GM18517 (cell line): ENCODE measurements at regions not wholly inside any gene's neighbourhood (a gene's known extent, or its start where the extent isn't known, plus 50 kb on each side); places are given as distances from the start of the nearest gene placed in this dataset.
"Not testable (repeated sequence)": the region's sequence is repeated elsewhere in the genome, so short reads cannot be mapped to it uniquely, and the experiment has no call there.

Source experiments
- ATAC-seq: cut with Tn5 transposase; IDR thresholded peaks from one replicate; pipeline ENCODE4 v1.9.1; 2021; ENCODE audit warnings: mild to moderate bottlenecking, moderate library complexity; ENCODE audit not compliant: unreplicated experiment

- ATAC-seq = no peak
These were observed 1105.0 kb downstream of the BRD1 start for GRCh38 chr22:48722661-48723060.

DNA sequence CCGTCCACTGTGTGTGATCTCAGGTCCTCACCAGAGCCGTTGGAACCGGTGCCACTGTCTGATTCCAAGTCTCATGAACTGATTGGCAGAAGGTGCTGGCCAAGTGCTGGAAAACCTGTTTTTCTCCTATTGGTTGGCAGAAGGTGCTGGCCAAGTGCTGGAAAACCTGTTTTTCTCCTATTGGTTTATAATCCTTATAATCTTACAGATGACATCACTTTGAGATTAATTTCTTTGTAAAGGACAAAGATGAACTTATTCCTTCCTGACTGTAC, 1106.3 kb downstream of the BRD1 start:
- no peak for ATAC-seq

- ATAC-seq = no peak
These were observed 1106.8 kb downstream of the BRD1 start for GRCh38 chr22:48720662-48721394.

DNA sequence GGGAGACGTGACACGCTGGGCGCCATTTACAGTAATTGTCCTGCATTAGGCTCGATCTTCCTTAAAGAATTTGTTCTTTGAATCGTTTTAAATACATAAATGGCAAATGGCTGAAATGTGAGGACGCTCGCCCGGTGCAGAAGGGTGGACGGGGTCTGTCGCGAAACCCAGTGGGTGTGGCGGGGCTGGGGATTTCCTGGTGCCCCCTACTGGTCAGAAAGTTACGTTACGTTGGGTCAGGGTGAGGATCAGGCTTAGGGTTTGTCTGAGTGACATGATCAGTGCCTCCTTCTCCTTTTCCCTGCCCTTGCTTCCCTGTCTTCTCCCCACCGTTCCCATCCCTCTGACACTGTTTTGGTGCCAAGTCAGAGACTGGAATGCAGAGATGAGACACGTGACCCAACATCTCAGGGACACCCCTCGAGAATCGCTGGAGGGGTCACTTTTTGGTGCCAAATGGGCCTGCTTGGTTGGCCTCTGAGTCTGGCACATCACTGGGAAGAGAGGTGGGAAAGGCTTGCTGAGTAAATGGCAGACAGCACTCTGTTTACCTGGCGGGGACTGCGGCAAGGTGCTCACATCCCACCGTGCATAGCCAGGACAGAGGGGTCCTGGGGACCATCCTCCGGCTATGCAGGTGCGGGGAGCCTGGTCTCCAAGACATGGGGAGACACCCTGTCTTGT, 1107.6 kb downstream of the BRD1 start:
- ATAC-seq = no peak

- no peak for ATAC-seq
These were observed 1108.7 kb downstream of the BRD1 start for GRCh38 chr22:48718818-48719500.

- ATAC-seq = no peak
These were observed 1109.5 kb downstream of the BRD1 start for GRCh38 chr22:48717883-48718817.

GRCh38 chr22:48717076-48717810, 1110.4 kb downstream of the BRD1 start:
- ATAC-seq = no peak

- not testable (repeated sequence) for ATAC-seq
These were observed 1111.5 kb downstream of the BRD1 start for GRCh38 chr22:48716154-48716553.

DNA sequence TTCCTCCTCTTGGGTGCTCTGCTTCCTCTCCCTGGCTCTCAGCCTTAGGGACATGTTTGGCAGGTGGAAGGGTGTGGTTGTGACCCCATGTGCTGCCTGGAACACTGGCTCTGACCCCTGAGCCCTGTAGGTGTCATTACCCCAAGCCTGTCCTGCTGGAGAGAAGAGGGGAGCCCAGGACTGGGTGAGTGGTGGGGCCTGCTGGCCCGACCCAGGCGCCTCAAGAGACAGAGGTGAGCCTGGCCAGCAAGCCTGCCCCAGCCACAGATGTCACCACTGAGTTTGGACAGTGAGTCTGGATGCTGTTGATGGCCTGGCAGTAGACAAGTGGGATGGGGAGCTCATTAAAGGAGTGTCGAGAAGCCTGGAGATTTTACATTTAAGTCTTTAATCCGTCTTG, 1112.2 kb downstream of the BRD1 start:
- ATAC-seq = no peak

- ATAC-seq = no peak
These were observed 1113.4 kb downstream of the BRD1 start for GRCh38 chr22:48714231-48714630.

- no peak for ATAC-seq
These were observed 1114.1 kb downstream of the BRD1 start for GRCh38 chr22:48713272-48714205.

DNA sequence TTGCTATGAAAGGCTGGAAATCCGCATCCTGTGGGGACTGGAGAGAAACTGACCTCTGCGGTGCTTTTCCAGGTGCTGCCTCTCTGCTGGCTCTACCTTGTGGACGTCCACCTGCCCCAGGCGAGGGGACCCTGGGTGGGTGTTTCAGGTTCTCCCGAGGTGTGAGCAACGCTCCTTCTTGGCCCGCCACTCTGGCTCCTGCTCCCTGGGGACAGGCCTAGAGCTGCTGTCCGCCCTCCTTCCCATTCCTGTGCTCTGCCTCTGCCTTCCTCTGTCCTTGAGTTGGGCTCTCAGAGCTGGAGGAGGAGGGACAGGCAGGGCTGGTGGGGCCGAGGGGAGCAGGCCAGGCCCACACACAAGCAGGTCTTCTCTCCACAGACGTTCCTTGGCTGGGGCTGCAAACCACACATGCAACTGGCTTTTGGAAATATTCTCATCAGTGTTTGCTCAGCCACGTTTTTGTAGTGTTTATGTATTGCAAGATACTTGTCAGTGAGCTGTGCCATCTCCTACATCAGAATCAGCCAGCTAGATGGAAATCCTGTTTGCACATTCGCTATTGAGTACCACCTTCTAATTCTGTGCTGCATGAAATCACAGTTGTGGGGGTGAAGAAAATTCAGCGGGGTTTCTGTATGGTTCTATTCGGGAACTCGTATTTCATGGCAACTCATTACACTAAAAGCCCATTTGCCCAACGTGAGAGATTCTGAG, 1115.0 kb downstream of the BRD1 start:
- ATAC-seq = no peak

GRCh38 chr22:48711669-48712068, 1116.0 kb downstream of the BRD1 start:
- no peak for ATAC-seq

DNA sequence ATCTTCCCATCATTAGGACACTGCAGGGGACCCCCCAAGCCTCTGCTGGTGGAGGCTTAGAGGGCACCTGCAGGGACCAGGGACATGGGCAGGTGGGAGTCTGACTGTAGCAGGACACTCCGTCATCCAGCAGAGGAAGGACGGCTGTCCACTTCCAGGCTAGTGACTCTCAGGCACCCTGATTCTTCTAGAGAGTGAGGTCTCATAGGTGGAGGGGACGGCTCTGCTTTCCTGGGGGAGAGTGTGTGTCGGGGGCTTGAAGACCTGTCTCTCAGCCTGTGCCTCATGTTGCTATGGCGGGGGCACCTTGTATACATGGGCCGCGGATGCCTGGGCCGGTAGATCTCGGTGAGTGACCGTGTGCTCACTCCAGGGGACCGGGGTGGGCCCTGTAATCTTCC, 1116.6 kb downstream of the BRD1 start:
- ATAC-seq = no peak

GRCh38 chr22:48710410-48710809, 1117.3 kb downstream of the BRD1 start:
- no peak for ATAC-seq

GRCh38 chr22:48709976-48710375, 1117.7 kb downstream of the BRD1 start:
- ATAC-seq = no peak

DNA sequence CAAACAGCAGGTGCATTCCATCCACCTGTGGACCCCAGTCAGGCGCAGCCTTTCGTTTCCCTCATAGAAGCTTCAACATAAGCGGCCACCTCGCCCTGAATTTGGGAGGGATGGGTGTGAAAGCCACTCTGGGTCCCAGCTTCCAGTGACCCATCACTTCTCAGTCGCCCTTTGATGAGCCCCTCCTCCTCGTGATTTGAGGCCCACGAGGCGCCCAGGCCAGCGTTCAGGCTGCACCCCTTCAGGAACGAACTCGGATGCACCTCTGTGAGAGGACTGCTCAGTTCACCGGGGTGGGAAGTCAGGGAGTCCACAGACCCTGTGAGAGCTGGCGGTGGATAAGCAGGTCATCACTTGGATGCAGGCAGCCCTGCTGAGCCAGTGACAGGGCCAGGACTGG, 1118.2 kb downstream of the BRD1 start:
- no peak for ATAC-seq

DNA sequence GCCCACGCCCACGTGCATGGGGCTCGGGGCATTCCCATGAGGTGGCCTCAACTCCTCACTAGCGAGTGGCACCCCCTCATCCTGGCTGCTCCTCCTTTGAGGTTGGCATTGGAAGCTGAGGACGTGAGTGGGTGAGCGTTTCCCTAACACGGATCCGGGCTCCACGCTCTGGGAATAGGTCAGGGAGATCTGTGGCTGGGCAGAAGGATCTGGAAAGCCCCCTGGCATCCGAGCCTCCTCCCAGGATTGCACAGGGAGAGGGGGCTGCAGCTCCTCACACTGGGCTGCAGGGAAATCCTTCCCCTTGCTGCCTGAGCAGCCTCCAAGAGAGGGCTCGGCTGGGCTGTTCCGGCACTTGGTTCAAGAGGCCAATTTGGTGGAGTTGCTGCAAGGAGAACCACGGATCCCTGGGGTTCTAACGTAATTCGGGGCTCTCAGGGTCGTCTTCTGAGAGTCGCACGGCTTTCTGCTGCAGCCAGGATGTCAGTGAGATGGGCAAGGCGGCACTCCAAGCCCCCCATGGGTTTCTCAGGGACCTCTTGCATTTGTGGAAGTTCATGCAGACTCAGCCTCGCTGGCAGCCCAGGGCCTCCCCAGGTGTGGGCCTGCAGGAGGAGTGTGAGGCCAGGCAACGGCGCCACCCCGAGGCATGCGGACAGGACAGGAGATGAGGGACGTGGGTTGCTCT, 1119.0 kb downstream of the BRD1 start:
- ATAC-seq = no peak
